ENCODE measurements at regions not wholly inside any gene's neighbourhood (a gene's known extent, or its start where the extent isn't known, plus 50 kb on each side); places are given as distances from the start of the nearest gene placed in this dataset.

- TF ChIP-seq, protein P1, sequence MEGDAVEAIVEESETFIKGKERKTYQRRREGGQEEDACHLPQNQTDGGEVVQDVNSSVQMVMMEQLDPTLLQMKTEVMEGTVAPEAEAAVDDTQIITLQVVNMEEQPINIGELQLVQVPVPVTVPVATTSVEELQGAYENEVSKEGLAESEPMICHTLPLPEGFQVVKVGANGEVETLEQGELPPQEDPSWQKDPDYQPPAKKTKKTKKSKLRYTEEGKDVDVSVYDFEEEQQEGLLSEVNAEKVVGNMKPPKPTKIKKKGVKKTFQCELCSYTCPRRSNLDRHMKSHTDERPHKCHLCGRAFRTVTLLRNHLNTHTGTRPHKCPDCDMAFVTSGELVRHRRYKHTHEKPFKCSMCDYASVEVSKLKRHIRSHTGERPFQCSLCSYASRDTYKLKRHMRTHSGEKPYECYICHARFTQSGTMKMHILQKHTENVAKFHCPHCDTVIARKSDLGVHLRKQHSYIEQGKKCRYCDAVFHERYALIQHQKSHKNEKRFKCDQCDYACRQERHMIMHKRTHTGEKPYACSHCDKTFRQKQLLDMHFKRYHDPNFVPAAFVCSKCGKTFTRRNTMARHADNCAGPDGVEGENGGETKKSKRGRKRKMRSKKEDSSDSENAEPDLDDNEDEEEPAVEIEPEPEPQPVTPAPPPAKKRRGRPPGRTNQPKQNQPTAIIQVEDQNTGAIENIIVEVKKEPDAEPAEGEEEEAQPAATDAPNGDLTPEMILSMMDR (IDR thresholded peaks at IDR 0.05; ENCODE audit: low read depth, low read length, missing control alignments), result no peak
- no peak for DNase-seq (ENCODE audit: low read depth)
- H3K4me3 ChIP-seq (ENCODE audit: low read depth, low read length), result no peak overlapping the region
Measured at GRCh38 chr5:175148636-175149172, 295.3 kb downstream of the DRD1 start.

GRCh38 chr5:175146733-175147132, 297.2 kb downstream of the DRD1 start:
- DNase-seq (ENCODE audit: low read depth), result no peak
- TF ChIP-seq, protein P1 (IDR thresholded peaks at IDR 0.05; ENCODE audit: low read depth, low read length, missing control alignments), result no peak
- no peak overlapping the region for H3K4me3 ChIP-seq (ENCODE audit: low read depth, low read length)

DNA sequence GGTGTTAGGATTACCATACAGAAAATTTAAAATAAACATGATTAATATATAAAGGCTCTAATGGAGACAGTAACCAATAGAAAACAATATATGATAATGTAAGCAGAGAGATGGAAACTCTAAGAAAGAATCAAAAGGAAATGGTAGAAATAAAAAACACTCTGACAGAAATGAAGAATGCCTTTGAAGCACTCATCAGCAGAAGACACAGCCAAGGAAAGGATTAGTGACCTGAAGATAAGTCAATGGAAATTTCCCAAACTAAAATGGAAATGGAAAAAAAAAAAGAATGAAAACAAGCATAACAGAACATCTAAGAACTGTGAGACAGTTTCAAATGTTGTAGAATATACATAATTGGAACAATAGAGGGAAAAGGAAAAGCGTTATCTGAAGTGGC, 302.6 kb downstream of the DRD1 start:
- no peak for DNase-seq (ENCODE audit: low read depth)
- TF ChIP-seq, protein P1 (IDR thresholded peaks at IDR 0.05; ENCODE audit: low read depth, low read length, missing control alignments), result no peak
- no peak overlapping the region for H3K4me3 ChIP-seq (ENCODE audit: low read depth, low read length)

DNA sequence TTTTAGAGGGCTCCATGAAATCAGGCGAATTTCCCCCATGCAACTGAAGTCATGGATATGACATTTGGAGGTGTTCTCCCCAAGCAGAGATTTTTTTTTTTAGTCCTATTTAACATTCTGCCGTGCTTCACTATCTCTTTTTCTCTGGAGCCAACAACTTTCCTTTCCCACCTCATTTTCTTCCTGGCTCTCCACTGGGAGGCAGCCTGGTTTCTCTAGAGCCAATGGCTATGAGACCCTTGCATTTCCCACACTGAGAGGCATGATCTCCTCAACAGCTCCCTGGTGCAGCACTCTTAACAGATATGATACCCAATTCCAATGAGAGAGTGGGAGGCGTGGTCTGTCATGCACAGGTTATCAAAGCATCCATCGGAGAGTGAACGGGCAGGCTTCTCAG, 310.8 kb downstream of the DRD1 start:
- TF ChIP-seq, protein P1 (IDR thresholded peaks at IDR 0.05; ENCODE audit: low read depth, low read length, missing control alignments), result no peak
- no peak for DNase-seq (ENCODE audit: low read depth)

DNA sequence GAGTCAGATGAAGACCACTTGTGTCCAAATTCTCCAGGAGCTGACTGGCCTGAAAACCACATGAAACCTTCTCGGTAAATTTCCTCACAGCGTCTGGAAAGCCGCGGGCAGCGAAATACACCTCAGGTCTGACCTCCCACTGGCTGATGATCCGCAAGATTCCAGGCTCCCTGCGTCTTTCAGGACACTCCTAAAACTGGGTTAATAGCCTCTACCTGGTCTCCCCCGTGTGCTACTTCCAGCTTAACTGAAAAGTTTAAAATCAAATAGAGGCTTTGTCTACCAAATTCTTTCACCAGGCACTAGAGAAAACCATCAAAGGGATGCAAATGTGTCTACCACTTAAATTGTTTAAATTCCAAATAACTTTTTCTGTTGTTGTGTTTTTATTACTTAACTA, 312.6 kb downstream of the DRD1 start:
- no peak overlapping the region for H3K4me3 ChIP-seq (ENCODE audit: low read depth, low read length)
- no peak for DNase-seq (ENCODE audit: low read depth)
- TF ChIP-seq, protein P1 (IDR thresholded peaks at IDR 0.05; ENCODE audit: low read depth, low read length, missing control alignments), result no peak

More for the DNA sequence above, 310.8 kb downstream of the DRD1 start:
- H3K4me3 ChIP-seq (ENCODE audit: low read depth, low read length), result no peak overlapping the region

DNA sequence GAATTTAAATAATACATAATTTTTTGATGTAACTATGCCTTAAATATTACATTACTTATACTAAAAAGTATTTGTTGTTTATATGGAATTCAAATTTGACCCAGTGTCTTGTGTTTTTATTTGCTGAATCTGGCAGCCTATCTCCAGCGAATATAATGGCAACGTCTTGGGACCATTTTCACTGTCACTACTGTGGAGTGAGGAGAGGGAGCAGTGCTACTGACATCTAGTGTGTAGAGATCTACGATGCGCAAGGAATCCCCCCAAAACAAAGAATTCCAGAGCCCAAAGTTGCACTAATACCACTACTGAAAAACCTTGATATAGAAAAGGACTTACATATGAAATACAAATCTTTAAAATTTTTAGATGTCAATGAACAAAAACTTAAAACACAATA, 314.4 kb downstream of the DRD1 start:
- TF ChIP-seq, protein P1 (IDR thresholded peaks at IDR 0.05; ENCODE audit: low read depth, low read length, missing control alignments), result no peak
- no peak overlapping the region for H3K4me3 ChIP-seq (ENCODE audit: low read depth, low read length)
- DNase-seq (ENCODE audit: low read depth), result no peak

- no peak overlapping the region for H3K4me3 ChIP-seq (ENCODE audit: low read depth, low read length)
- DNase-seq (ENCODE audit: low read depth), result no peak
- TF ChIP-seq, protein P1 (IDR thresholded peaks at IDR 0.05; ENCODE audit: low read depth, low read length, missing control alignments), result no peak
Measured at GRCh38 chr5:175129121-175129520, 314.9 kb downstream of the DRD1 start.

Data from GM12864 (cell line).